ENCODE measurements at regions not wholly inside any gene's neighbourhood (a gene's known extent, or its start where the extent isn't known, plus 50 kb on each side); places are given as distances from the start of the nearest gene placed in this dataset.

GRCh38 chr3:163491714-163492113 is 1586.6 kb downstream of the SI start:
- TF ChIP-seq CTCF (IDR thresholded peaks at IDR 0.05; ENCODE audit: poor library complexity) = no peak
- TF ChIP-seq EZH2phosphoT487 (IDR thresholded peaks at IDR 0.05; ENCODE audit: low read depth, severe bottlenecking, unreplicated experiment) = no peak
- no peak for TF ChIP-seq EZH2 (IDR thresholded peaks at IDR 0.05; ENCODE audit: borderline replicate concordance)

Measured in hepatocyte (in vitro differentiated cells).